ENCODE measurements at regions not wholly inside any gene's neighbourhood (a gene's known extent, or its start where the extent isn't known, plus 50 kb on each side); places are given as distances from the start of the nearest gene placed in this dataset.
A peak's percentile ranks its signal among the peaks of the same experiment; 100 is the strongest.
"Not testable (repeated sequence)": the region's sequence is repeated elsewhere in the genome, so short reads cannot be mapped to it uniquely, and the experiment has no call there.

DNA sequence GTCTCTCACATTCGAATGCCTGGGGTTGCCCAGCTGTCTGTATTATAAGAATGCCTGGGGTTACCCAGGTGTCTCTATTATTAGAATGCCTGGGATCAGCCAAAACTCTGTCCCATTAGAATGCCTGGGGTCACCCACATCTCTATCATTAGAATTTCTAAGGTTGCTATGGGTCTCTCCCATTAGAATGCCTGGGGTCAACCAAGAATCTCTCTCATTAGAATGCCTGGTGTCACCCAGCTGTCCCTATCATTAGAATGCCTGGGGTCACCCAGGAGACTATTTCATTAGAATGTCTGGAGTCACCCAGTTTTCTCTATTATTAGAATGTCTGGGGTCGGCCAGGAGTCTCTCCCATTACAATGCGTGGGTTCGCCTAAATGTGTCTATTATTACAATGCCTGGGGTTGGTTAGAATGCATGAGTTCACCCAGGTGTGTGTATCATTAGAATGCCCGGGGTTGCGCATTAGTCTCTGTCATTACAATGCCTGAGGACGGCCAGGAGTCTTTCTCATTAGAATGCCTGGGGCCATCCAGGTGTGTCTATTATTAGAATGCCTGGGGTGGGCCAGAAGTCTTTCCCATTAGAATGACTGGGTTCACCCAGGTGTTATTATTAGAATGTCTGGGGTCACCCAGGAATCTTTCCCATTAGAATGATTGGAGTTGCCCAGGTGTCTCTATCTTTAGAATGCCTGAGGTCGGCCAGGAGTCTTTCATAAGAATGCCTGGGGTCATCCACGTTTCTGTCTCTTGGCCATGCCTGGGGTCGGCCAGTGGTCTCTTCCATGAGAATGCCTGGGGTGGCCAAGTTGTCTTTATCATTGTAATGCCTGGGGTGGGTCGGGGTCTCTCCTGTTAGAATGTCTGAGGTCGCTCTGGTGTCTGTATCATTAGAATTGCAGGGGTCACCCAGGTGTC lies 59.6 kb downstream of the RNF187 start:
- no peak for DNase-seq
- H3K4me3 Mint-ChIP-seq: no peak overlapping the region
- no peaks in the 10 kb centered on the region for H3K4me1 Mint-ChIP-seq
- H3K27ac Mint-ChIP-seq: no peak overlapping the region
- H3K9me3 Mint-ChIP-seq: no peaks in the 10 kb centered on the region
- peaks cover 14% of the 10 kb centered on the region for H3K27me3 Mint-ChIP-seq
- no peaks in the 10 kb centered on the region for H3K36me3 Mint-ChIP-seq

DNA sequence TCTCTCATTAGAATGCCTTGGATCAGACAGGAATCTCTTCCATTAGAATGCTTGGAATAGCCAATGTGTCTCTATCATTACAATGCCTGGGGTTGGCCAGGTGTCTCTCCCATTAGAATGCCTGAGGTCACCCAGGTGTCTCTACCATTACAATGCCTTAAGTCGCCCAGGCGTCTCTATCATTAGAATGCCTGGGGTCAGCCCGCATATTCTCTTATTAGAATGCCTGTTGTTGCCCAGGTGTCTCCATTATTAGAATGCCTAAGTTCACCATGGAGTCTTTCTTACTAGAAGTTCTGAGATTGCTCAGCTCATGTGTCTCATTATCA lies 60.2 kb downstream of the RNF187 start:
- no peaks in the 10 kb centered on the region for H3K9me3 Mint-ChIP-seq
- H3K36me3 Mint-ChIP-seq: no peaks in the 10 kb centered on the region
- H3K27me3 Mint-ChIP-seq: peaks cover 14% of the 10 kb centered on the region
- H3K27ac Mint-ChIP-seq: no peak overlapping the region
- H3K4me3 Mint-ChIP-seq: no peak overlapping the region
- no peaks in the 10 kb centered on the region for H3K4me1 Mint-ChIP-seq
- DNase-seq: no peak

DNA sequence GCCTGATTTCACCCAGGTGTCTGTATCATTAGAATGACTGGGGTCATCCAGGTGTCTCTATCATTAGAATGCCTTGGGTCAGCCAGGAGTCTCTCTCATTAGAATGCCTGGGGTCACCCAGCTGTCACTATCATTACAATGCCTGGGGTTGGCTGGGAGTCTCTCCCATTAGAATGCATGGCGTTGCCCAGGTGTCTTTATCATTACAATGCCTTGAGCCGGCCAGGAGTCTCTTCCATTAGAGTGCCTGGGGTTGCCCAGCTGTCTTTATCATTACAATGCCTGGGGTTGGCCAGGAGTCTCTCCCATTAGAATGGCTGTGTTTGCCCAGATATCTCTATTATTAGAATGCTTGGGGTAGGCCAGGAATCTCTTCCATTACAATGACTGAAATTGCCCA lies 61.6 kb downstream of the RNF187 start:
- no peaks in the 10 kb centered on the region for H3K4me1 Mint-ChIP-seq
- H3K9me3 Mint-ChIP-seq: no peaks in the 10 kb centered on the region
- peaks cover 13% of the 10 kb centered on the region for H3K27me3 Mint-ChIP-seq
- no peak overlapping the region for H3K4me3 Mint-ChIP-seq
- DNase-seq: no peak
- H3K27ac Mint-ChIP-seq: no peak overlapping the region
- H3K36me3 Mint-ChIP-seq: no peaks in the 10 kb centered on the region

DNA sequence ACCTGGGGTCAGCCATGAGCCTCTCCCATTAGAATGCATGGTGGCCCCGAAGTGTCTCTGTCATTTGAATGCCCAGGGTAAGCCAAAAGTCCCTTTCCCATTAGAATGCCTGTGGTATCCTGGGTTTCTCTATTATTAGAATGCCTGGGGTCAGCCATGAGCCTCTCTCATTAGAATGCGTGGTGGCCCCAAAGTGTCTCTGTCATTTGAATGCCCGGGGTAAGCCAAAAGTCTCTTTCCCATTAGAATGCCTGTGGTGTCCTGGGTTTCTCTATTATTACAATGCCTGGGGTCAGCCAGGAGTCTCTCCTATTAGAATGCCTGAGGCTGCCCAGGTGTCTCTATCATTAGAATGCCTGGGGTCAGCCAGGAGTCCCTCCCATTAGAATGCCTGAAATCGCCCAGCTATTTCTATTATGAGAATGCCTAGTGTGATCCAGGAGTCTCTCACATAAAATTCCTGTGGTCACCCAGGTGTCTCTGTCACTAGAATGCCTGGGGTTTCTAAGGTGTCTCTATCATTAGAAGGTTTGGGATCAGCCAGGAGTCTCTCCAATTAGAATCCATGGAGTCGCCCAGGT lies 65.5 kb downstream of the RNF187 start:
- no peak for DNase-seq
- H3K9me3 Mint-ChIP-seq: peaks cover 5% of the 10 kb centered on the region
- H3K36me3 Mint-ChIP-seq: no peaks in the 10 kb centered on the region
- H3K27me3 Mint-ChIP-seq: no peaks in the 10 kb centered on the region
- H3K4me1 Mint-ChIP-seq: no peaks in the 10 kb centered on the region
- no peak overlapping the region for H3K27ac Mint-ChIP-seq
- H3K4me3 Mint-ChIP-seq: no peak overlapping the region

DNA sequence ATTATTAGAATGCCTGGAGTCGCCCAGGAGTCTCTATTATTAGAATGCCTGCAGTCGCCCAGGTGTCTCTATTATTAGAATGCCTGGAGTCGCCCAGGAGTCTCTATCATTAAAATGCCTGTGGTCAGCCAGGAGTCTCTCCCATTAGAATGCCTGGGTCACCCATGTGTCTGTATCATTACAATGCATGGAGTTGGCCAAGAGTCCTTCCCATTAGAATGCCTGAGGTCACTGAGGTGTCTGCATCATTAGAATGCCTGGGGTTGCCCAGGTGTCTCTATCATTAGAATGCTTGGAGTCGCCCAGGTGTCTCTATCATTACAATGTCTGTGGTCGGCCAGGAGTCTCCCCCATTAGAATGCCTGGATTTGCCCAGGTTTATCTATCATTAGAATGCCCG lies 66.9 kb downstream of the RNF187 start:
- Mint-ChIP-seq H3K4me1 (no peaks in the 10 kb centered on the region), H3K9me3 (peaks cover 5% of the 10 kb centered on the region), H3K4me3 (no peak overlapping the region), H3K27me3 (no peaks in the 10 kb centered on the region), H3K27ac (no peak overlapping the region), H3K36me3 (no peaks in the 10 kb centered on the region)
- DNase-seq: no peak

DNA sequence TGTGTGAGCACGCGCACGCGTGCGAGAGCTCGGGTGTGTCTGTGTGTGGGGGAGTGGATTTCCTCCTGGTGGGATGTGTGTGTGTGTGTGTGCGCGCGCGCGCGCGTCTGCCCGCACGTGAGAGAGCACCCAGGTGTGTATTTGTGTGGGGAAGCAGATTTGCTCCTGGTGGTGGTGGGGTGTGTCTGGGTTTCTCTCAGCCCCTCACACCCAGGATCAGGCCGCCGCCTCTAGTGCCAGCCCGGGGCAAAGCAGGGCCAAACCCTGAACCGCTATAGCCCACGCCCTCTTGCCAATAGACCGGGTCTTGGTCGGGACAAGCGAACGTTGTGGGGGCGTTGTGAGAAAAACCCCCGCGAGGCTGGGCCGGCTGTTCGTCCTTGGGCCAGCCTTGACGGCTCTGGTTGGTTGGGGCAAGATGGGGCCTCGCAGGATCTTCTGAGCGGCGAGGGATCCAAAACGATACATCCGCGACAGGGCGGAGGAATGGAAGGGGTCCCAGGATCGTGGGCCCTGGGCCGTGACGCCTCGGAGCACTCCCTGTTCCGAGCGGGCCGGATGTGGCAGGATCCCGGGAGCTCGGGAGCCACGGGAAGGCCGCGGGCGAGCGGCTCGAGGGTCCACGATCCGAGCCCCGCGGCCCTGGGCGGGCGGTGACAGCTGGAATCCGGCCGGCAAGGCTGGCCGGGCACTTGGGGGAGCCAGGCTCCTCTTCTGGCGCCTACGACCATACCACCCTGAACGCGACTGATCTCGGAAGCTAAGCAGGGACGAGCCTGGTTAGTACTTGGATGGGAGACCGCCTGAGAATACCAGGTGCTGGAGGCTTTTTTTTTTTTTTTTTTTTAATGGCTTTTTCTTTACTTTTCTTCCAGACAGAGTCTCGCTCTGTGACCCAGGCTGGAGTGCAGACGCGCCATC lies 68.2 kb downstream of the RNF187 start:
- DNase-seq: peak; percentile 3
- no peaks in the 10 kb centered on the region for H3K36me3 Mint-ChIP-seq
- H3K27me3 Mint-ChIP-seq: no peaks in the 10 kb centered on the region
- H3K4me3 Mint-ChIP-seq: no peak overlapping the region
- H3K9me3 Mint-ChIP-seq: peaks cover 5% of the 10 kb centered on the region
- H3K4me1 Mint-ChIP-seq: no peaks in the 10 kb centered on the region
- no peak overlapping the region for H3K27ac Mint-ChIP-seq

DNA sequence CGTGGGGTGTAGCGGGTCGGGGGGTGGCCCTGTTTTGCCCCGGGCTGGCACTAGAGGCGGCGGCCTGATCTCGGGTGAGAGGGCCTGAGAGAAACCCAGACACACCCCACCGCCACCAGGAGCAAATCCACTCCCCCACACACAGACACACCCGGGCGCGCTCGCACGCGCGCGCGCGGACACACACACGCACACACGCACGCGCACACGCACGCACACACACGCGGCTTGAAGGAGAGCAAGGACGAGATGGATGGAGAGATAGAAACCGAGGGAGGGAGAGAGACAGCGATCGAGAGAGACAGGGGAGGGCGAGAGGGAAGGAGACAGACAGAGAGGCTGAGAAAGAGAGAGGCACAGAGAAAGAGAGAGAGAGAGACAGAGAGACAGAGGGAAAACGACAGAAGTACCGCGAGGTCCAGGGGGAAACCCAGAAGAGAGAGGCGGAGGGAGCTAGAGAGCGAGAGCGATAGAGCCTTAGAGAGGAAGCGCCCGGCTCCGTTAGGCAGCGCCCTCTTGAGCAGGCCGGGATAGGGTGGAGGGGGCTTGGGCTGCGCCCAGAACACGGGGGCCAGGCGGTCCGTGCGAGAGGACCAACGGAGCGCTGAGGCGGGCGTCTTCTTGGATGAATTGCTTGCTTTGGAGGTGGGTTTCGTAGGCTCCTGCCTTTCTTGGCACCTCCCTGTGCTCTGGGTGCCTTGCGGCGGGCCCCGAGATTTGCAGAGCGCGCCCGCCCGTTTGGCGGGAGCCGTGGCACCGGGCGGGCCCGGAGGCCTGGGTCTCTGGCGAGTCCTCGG lies 69.7 kb downstream of the RNF187 start:
- H3K4me1 Mint-ChIP-seq, H3K27ac Mint-ChIP-seq, H3K36me3 Mint-ChIP-seq, H3K4me3 Mint-ChIP-seq, H3K27me3 Mint-ChIP-seq, H3K9me3 Mint-ChIP-seq, DNase-seq: not testable (repeated sequence)

All from activated naive CD8-positive, alpha-beta T cell treated with anti-CD3 and anti-CD28 coated beads for 36 hours (primary cell).